GM21367 (cell line): ENCODE measurements at regions not wholly inside any gene's neighbourhood (a gene's known extent, or its start where the extent isn't known, plus 50 kb on each side); places are given as distances from the start of the nearest gene placed in this dataset.

Experiments used
- ATAC-seq: cut with Tn5 transposase; IDR thresholded peaks from one replicate; pipeline ENCODE4 v1.9.1; 2021; ENCODE audit not compliant: unreplicated experiment

DNA sequence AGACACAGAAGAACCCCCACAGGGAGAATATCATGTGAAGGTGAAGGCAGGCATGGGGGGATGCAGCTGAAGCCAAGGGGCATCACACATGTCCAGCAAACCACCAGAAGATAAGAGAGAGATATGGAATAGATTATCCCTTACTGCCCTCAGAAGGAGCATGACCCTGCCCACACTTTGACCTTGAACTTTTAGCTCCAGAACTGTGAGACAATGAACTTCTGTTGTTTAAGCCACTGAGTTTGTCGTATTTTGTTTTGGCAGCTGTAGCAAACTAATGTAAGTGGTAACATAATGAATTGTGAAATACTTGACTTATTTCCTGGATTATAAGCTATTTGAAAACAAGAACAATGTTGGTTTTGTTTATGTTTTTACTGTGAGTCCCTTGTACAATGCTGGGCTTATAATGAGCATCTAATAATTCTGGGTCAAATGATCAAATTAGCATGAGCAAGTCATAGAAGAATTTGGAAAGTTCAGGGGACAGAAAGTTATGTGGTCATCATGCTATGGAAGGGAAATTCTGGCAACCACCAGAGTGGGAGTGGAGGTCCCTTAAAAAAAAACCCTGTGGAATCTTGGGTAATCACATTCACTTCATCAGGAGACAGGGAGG, 541.0 kb upstream of the KLHL29 start:
- no peak for ATAC-seq

DNA sequence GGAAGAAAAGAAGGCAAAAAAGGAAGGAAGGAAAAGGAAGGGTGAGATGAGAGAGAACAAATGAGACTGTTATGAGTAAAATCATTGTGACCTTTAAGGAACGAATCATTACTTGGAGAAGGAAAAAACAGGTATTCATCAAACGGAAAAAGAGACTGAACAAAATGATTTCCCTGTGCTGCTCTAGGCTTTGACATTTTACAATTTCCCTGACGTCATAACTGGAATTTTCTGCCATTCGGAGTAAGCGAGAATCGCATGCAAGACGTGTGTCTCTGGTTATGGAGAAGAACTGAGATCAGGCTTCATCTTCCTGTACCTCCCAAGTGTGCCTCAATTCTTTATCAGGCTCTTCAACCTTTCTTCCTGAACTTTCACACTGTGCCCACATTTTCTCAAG, 534.7 kb upstream of the KLHL29 start:
- ATAC-seq = no peak

DNA sequence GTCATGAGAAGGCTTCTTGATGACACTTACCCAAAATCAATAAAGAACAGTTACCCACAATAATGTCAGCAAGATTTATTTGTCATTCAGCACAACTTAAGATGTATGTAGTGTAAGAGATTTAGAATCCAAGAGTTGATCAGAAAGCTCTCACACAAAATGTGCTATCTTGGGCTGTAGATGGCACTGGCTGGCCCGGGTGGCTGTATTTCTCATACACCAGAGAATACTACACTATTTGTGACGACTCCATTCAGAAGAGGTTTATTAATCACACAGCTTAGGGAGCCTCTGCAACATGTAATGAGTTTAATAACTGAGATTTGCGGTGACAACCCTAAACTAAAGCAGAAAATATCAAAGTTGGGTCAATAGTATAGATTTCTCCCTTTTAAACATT, 530.4 kb upstream of the KLHL29 start:
- ATAC-seq = no peak

DNA sequence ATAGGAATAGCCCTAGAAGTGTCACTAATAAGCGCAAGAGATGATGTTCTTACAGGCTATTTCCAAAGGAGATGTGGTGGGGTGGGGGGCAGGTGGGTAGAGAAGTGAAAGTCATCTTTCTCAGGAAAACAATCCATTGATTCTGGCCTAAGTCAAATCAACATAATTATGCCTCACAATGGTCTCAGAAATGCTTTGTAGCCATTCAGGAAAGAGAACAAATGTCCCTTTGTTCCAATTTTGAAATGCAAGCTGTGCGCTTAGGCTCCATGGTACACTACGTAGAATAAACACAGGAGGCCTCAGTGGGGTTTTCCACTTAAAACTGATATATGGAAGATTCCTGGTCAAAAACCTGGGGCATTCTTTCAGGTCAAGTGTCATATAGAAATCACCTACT, 529.9 kb upstream of the KLHL29 start:
- no peak for ATAC-seq

DNA sequence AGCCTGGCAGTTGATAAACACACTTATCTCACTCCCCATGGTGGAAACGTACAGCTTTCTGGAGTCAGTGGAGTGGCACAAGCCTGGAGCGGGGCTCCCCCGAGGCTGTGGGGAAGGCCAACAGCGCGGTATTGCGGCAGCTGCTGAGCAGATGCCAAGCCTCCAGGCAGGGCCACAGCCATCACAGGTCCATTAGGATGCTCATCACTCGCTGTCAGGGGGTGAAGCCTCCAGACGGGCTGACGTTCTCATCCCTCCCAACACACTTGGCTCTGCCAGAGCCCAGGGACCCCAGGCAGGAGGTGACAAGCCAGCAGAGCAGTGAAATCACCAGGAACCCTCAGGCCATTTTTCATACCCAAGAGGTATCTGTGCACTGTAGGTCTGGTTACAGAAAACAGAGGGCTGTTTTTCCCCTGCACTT, 529.2 kb upstream of the KLHL29 start:
- no peak for ATAC-seq

DNA sequence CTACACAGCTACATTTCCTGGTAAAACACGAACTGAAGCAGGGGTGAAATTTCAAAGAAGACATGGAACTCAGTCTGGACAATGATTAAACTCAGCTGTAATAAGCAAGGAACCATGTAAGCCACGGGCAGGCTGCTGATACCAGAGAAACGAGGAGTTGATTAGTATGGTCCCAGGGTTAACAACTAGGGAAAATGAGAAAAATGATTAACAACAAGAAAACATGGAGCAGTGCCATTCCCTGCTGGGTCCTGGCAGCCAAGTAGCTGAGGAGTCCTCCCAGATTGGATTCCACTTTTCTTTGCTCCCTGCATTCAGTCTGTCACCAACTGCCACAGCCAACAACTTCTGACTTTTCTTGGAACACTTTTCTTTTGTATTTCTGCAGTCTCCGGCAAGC, 517.0 kb upstream of the KLHL29 start:
- ATAC-seq = no peak

DNA sequence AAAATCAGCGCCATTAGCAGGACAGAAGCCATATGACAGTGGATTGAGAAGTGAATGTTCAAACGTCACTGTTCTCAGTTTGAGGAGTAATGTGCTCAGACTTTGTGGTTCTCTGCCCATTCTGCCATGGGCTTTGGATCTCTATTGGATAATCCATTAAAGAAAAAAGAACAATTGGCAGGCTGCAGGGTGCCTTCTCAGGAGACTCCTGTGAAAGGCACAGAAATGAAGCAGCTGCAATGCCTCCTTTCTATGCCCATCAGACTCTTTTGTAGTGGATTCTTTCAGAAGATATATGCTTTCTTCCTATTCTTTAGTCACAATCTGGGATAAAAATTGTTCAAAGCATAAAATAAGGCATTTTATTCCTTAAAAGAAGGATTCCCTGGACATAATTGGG, 506.9 kb upstream of the KLHL29 start:
- ATAC-seq = no peak

DNA sequence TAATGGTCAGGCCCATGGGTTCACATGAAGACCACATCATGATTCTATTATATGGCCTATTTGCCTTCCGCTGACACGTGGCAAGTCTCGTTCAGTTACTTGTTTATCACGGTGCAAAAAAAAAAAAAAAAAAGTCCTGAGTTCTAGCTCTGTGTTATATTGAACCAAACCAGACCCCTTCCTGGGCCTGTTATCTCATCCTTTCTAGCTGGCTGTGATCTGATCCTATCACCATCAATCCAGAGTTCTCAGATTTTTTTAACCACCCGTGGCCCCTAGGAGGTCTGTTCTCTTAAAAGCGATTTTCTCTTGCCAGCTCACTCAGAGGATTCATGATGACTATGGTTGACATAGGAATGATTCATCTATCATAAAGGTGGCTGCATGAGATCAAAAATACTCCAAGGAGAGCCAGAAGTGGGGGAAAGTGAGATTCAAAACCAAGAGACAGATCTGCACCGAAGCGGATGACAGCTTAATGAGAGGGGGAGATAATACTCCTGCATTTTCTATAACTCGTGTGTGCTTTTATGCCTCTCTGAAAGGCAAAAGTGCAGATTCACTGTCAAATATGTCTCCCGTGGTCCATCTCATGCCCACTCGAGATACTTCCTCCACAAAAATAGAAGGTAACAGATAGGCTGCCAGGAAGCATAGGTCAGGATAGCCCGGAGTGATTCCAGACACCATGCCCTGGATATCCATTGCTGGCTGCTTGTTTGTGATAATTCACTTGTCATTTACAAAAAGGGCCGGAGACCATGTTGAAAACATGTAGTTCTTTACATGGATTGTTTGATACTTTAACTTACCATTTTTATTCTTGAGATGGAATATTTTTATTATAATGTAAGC, 505.7 kb upstream of the KLHL29 start:
- ATAC-seq = no peak

DNA sequence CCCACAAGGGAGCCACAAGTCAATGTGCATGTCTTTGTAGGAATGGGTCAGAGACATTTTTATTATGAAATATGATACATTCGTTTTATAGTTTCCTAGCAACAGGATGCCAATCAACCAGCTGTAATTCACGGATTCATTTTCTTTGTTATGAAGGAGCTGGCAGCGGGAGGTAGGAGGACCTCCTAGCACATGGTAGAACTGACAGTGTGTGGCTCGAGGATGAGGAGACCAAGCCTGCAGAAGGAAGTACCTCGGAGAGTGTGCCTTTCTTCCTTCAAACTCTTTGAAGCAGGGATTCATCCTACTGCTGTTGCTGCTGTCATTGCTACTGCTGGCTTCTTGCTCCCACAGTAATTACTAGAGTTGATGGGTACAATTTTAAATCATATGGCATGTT, 504.8 kb upstream of the KLHL29 start:
- ATAC-seq = no peak

DNA sequence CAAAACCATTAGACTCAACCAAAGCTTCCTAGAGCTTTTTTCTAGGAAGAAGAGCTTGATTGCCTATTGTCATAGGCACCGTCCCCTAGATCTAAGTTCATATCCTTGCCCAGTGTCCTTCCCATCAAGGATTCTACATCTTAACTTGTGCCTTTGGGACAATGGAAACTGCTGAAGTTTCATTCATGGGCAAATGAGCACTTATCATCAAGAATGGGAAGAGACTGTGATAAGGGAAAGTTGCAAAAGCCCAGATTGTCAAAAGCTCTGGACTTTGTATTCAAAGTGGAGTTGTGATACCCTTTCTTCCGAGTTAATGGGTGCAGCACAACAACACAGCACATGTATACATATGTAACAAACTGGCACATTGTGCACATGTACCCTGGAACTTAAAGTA, 503.0 kb upstream of the KLHL29 start:
- no peak for ATAC-seq

DNA sequence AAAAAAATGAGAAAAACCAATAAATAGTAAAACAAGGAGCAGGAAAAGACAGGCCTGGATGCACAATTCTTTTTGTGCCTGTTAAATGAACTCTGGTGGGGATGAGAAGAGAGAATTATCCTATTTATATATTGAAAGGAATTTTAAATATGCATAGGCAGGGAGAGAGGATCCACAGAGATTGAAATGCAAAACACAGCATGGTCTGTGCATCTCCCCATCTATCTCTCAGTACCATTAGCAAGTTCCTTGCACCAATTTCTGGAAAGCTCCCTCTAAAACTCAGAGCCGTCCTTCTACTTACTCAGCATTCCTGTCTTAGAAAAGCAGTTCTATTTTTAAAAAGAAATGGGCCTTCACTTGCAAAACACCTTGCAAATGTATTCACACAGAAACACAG, 502.3 kb upstream of the KLHL29 start:
- ATAC-seq = no peak

DNA sequence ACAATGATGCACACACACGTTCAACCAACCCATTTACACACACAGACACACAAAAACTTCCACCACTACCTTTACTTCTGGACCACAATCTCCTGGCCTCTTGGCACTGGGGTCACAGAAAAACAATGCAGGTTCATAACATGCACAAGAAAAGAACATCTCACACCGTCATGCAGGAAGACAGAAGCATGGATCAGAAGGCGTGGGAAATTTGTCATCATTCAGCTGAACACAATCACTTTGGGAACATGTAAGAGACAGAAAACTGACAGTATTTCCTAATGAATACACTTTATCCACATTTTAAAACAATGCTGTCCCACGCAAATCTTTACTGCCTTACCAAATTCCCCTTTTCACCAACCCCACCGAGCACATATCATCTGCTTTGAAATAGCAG, 501.9 kb upstream of the KLHL29 start:
- no peak for ATAC-seq

DNA sequence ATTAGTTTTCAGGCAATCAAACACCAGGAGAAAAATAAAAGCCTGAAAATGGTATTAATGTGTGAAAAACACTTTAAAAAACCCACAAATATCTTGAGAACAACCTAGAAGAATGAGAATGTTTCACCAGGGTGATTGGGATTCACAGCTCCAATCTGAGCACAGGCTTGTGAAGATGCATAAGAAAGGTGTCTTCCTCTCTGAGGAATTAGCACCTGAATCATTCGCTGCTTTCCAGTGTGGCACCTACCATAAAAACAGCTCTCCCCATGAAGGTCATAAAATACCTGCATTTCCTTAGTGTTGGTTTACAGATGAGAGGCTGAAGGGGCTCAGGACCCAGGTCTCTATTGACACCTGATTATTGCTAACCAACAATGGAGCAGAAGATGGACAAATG, 499.7 kb upstream of the KLHL29 start:
- ATAC-seq = no peak

DNA sequence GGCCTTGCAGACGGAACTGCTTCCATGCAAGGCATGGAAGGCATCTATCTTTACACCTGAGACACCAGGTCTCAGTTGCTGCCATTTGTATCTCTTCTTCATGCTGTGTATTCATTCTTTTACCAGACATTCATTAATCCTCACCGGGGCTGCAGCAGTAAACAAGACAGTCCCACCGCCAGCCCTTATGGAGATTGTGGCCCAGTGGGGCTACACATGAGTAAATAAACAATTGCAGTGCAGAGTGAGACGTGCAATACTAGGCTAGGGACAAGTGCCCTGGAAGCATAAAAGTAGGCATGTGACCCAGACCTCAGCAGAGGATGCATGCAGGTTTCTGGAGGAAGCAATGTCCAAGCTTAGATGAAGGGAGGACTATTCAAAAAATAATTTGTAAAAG, 497.6 kb upstream of the KLHL29 start:
- no peak for ATAC-seq

DNA sequence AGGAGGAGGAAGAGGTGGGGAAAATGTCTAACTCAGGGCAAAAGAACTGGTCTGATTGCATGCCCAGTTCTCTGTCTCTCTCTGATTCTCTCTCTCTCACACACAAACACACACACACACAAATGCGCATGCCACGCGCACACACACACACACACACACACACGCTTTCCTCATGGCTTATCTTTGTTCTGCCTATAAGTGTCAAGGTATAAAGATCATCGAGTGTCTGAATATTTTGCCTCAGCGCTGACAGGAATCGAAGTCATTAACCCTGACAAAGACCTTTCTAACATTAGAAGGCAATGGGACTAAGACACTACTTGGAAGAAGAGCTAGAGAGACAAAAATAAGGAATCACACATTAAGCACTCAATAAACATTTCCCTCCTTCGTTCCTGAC, 497.1 kb upstream of the KLHL29 start:
- no peak for ATAC-seq

DNA sequence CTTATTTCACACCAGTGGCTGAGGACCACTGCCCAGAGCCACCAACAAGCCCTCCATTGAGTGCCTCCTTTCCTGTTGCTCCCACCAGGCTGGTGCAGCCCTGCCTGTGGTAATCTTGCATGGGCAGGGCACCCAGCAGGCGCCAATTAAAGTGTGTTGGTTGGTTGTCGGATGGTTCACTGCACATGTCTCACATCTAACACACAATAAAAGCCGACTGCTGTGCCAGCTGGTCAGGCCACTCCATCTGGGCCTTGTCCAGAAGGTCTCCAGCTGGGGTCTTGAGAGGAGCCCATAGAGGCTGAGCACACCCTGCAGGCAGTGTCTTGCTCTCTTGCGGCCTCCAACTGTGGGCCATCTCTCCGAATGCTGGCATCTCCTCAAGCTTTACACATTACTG, 494.8 kb upstream of the KLHL29 start:
- ATAC-seq = no peak

DNA sequence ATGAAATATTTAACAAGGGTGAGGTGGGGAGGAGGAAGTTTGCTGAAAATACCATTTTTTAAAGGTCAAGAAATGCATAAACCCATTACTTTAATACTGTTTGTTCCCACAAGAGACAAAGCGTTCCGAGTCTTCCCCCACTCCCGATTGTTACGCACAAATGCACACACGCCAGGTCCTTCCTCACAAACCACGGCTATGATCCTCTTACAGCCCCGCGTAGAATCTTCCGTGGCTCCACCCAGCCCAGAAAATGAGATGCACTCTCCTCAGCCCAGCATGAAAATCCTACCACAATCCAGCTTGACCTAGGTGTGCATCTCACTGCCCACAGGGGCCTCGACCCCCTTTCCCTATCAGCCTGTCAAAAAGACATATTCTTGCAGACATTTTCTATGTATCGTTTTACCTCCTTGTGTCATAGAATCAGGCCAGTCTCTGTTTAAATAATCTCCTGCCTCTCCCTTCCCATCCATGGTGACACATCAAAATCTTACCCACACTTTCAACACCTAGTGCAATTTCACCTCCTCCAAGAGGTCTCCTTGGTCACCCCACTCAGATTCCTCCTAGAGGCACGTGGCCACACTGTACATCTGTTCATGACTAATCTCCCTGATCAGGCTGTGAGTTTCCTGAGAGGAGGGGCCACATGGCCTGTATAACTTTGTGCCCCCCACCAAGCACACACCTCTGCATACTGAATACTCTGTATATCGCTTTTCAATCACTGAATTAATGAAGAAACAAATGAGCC, 491.0 kb upstream of the KLHL29 start:
- no peak for ATAC-seq

DNA sequence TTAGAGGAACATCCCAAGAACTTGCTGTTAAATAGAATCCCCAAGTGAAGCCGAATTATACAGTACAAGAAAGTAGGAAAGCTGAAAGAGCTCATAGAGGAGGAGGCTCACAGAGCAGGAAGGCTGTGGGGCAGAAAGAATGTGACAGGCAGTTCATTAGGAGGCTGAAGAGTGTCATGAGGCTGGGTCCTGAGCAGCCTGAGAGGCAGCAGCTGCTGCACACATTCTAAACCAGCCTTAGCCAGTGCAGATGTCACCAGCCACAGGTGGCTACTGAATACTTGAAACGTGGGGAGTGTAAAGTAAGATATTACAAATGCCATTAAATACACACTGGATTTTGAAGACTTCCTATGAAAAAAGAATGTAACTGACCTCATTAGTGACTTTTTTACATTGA, 490.2 kb upstream of the KLHL29 start:
- no peak for ATAC-seq

DNA sequence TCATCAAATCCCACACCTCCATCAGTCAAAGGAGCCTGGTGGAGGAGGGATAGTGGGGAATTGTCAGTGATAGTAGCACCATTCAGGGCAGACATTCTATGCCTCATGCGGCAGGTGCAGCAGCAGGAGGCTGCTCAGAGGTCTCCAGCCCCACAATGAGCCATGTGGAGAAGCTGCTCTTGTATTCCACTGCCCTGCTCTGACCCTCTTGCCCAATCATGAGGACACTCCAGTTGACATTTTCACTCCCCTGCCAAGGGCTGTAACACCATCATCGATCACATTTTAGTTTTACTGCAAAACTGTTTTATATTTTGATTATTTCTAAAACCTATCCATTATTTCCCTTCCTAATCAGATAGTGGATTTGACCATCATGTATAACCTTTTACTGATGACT, 487.6 kb upstream of the KLHL29 start:
- no peak for ATAC-seq

DNA sequence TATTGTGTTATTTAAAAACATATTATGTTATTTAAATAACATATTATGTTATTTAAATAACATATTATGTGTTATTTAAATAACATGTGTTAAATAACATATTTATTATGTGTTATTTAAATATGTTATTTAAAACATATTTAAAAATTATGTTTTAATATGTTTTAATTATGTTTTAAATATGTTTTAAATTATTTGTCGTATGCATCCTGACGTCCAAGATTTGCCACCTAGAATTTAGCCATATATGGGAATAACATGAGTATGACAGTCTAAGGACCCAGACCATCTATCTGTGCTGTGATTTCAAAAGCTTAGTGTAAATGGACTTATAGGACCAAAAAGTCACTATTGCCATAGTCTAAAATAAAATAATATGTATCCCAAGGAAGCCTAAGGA, 484.3 kb upstream of the KLHL29 start:
- ATAC-seq = no peak

DNA sequence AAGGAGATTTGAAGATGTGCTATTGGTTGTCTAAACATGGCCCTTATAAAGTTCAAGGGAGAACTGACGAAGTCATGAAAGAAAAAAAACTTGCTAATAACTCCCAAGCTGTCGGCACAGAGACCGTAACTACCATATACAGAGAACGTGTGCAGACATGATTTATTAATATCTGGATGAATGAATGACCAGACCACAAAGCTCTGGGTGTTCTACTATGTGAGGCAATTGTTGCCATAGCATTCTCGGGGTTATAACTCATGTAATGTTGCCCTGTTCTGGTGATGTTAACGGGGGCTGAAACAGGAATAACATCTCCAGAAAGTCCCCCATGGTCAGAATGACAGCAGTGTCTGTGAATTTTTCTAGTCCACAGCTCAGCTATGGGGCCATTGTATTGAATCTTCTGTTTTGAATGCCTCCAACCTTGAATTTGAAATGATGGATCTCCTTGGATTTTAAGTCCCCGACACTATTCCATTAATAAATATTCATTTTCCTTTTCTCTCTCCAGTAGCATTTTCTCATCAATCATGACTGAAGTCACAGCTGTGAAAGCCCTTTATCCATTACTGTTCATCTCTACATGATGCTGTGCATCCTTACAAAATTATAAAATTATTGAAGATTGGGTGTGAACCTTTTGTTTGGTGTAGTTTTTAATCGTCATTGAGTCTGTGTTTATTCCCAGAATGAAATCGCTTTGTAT, 483.4 kb upstream of the KLHL29 start:
- ATAC-seq = no peak

DNA sequence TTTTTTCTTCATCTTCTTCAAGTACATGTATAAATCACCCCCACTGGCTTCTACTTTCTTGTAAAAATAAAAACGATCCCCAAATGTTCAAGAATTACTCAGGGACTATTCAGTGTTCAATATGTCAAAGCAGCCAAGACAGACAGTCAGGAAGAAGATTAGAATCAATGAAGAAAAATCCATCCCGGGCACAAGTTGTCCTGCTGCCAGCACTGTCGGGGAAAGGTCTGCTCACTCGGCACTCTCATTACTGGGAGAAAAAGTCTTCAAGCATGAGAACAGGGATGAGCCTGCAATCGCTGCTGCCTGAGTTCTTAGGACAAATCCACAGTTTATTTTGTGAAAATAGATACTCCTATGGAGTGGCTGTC, 482.8 kb upstream of the KLHL29 start:
- ATAC-seq = no peak
